MM.1S (cell line): ENCODE measurements at regions not wholly inside any gene's neighbourhood (a gene's known extent, or its start where the extent isn't known, plus 50 kb on each side); places are given as distances from the start of the nearest gene placed in this dataset.

Experiments used
- DNase-seq: peaks from one replicate; pipeline ENCODE4 v3.0.0-alpha.2; 2015
- H2AFZ ChIP-seq: fragments of 300-600 bp; sonication (generic); 2 replicates; pipeline ENCODE4 v1.6.0; 2016; ENCODE audit warnings: antibody characterized with exemption, low read length
- H3F3A ChIP-seq: fragments of 300-600 bp; sonication (generic); 2 replicates; pipeline ENCODE4 v1.6.1; 2016; ENCODE audit warnings: mild to moderate bottlenecking, antibody characterized with exemption, low read length, moderate library complexity, mixed read lengths; ENCODE audit not compliant: insufficient read depth
- H3K27ac ChIP-seq: fragments of 300-600 bp; sonication (generic); 2 replicates; pipeline ENCODE4 v1.5.1; 2016; ENCODE audit warnings: mild to moderate bottlenecking, low read length
- H3K27me3 ChIP-seq: fragments of 300-600 bp; sonication (generic); replicated peaks from 2 replicates; pipeline ENCODE4 v1.6.0; 2016; ENCODE audit warnings: low read length; ENCODE audit not compliant: insufficient read depth
- H3K36me3 ChIP-seq: fragments of 300-600 bp; sonication (generic); replicated peaks from 2 replicates; pipeline ENCODE4 v1.6.1; 2016; ENCODE audit warnings: mild to moderate bottlenecking, low read length, mixed read lengths; ENCODE audit not compliant: insufficient read depth
- H3K4me1 ChIP-seq: fragments of 300-600 bp; sonication (generic); 2 replicates; pipeline ENCODE4 v1.6.1; 2016; ENCODE audit warnings: low read length, mixed read lengths
- H3K4me2 ChIP-seq: fragments of 300-600 bp; sonication (generic); 2 replicates; pipeline ENCODE4 v1.6.0; 2016; ENCODE audit warnings: low read depth, low read length
- H3K4me3 ChIP-seq: fragments of 300-600 bp; sonication (generic); 2 replicates; pipeline ENCODE4 v1.5.1; 2016; ENCODE audit warnings: low read length, mixed read lengths
- H3K79me2 ChIP-seq: fragments of 300-600 bp; sonication (generic); 2 replicates; pipeline ENCODE4 v1.6.1; 2016; ENCODE audit warnings: mixed run types, low read length, mixed read lengths
- H3K9ac ChIP-seq: fragments of 300-600 bp; sonication (generic); 2 replicates; pipeline ENCODE4 v1.6.1; 2016; ENCODE audit warnings: low read length, mixed read lengths
- H3K9me2 ChIP-seq: fragments of 300-600 bp; sonication (generic); replicated peaks from 2 replicates; pipeline ENCODE4 v1.6.1; 2016; ENCODE audit warnings: mild to moderate bottlenecking, low read length, mixed read lengths; ENCODE audit not compliant: insufficient read depth
- H3K9me3 ChIP-seq: fragments of 300-600 bp; sonication (generic); replicated peaks from 2 replicates; pipeline ENCODE4 v1.6.1; 2016; ENCODE audit warnings: mild to moderate bottlenecking, low read length, mixed read lengths; ENCODE audit not compliant: insufficient read depth
- H4K20me1 ChIP-seq: fragments of 300-600 bp; sonication (generic); 2 replicates; pipeline ENCODE4 v1.6.1; 2016; ENCODE audit warnings: mild to moderate bottlenecking, low read length, moderate library complexity, mixed read lengths; ENCODE audit not compliant: insufficient read depth
- CTCF ChIP-seq: fragments of 300-600 bp; sonication (generic); IDR thresholded peaks from 2 replicates; pipeline ENCODE4 v1.5.1; 2016; ENCODE audit warnings: antibody characterized with exemption, low read length, mixed read lengths
- EZH2 ChIP-seq: fragments of 300-600 bp; sonication (generic); optimal IDR thresholded peaks from 2 replicates; pipeline ENCODE3; 2017; ENCODE audit warnings: low read depth, mild to moderate bottlenecking, antibody characterized with exemption, low read length, mixed read lengths
- EZH2phosphoT487 ChIP-seq: fragments of 300-600 bp; sonication (generic); IDR thresholded peaks from 2 replicates; pipeline ENCODE4 v1.6.1; 2018; ENCODE audit warnings: antibody characterized with exemption, low read length

GRCh38 chr1:83067954-83068353 lies 931.0 kb downstream of the TTLL7 start:
- Histone ChIP-seq H3K9ac (no peak overlapping the region), H3K36me3 (no peaks in the 10 kb centered on the region), H3K79me2 (no peaks in the 10 kb centered on the region), H2AFZ (no peak overlapping the region), H3K27me3 (no peaks in the 10 kb centered on the region), H3K4me3 (no peak overlapping the region), H3K9me2 (no peaks in the 10 kb centered on the region), H4K20me1 (no peaks in the 10 kb centered on the region), H3K4me2 (no peak overlapping the region), H3K27ac (no peak overlapping the region), H3K4me1 (no peaks in the 10 kb centered on the region), H3K9me3 (no peaks in the 10 kb centered on the region), H3F3A (no peaks in the 10 kb centered on the region)
- DNase-seq, result no peak
- TF ChIP-seq CTCF (no peak), EZH2 (no peak), EZH2phosphoT487 (no peak)

GRCh38 chr1:83065952-83066727 lies 932.8 kb downstream of the TTLL7 start:
- no peaks in the 10 kb centered on the region for H3K27me3 ChIP-seq
- no peak overlapping the region for H3K4me3 ChIP-seq
- H3K36me3 ChIP-seq, result no peaks in the 10 kb centered on the region
- no peaks in the 10 kb centered on the region for H3K9me3 ChIP-seq
- H3K79me2 ChIP-seq, result no peaks in the 10 kb centered on the region
- no peak overlapping the region for H3K27ac ChIP-seq
- H2AFZ ChIP-seq, result no peak overlapping the region
- H4K20me1 ChIP-seq, result no peaks in the 10 kb centered on the region
- H3K4me2 ChIP-seq, result no peak overlapping the region
- no peak for DNase-seq
- H3F3A ChIP-seq, result no peaks in the 10 kb centered on the region
- H3K9me2 ChIP-seq, result no peaks in the 10 kb centered on the region
- H3K9ac ChIP-seq, result no peak overlapping the region
- no peaks in the 10 kb centered on the region for H3K4me1 ChIP-seq
- TF ChIP-seq EZH2phosphoT487, result no peak
- no peak for TF ChIP-seq CTCF
- no peak for TF ChIP-seq EZH2

- Histone ChIP-seq H2AFZ (no peak overlapping the region), H3K27ac (no peak overlapping the region), H3K36me3 (no peaks in the 10 kb centered on the region), H3K9ac (no peak overlapping the region), H3K4me2 (no peak overlapping the region), H3K9me2 (no peaks in the 10 kb centered on the region), H3K27me3 (no peaks in the 10 kb centered on the region), H3K4me3 (no peak overlapping the region), H3F3A (no peaks in the 10 kb centered on the region), H3K79me2 (no peaks in the 10 kb centered on the region), H3K9me3 (no peaks in the 10 kb centered on the region), H4K20me1 (no peaks in the 10 kb centered on the region), H3K4me1 (no peaks in the 10 kb centered on the region)
- DNase-seq, result no peak
- TF ChIP-seq EZH2 (no peak), EZH2phosphoT487 (no peak), CTCF (no peak)
Observed at GRCh38 chr1:83064589-83065242, 934.2 kb downstream of the TTLL7 start.
